Stimulated activated CD4-positive, alpha-beta T cell treated with anti-CD3 and anti-CD28 coated beads, Interleukin-15, amount 100 ng/mL, for 48 hours (primary cell): ENCODE measurements at regions not wholly inside any gene's neighbourhood (a gene's known extent, or its start where the extent isn't known, plus 50 kb on each side); places are given as distances from the start of the nearest gene placed in this dataset.

Source experiments
- DNase-seq, 2 donors: peaks; one replicate each; pipeline ENCODE4 v3.0.0-alpha.2; 2020; ENCODE audit warnings: low read depth in 2 of 2

DNA sequence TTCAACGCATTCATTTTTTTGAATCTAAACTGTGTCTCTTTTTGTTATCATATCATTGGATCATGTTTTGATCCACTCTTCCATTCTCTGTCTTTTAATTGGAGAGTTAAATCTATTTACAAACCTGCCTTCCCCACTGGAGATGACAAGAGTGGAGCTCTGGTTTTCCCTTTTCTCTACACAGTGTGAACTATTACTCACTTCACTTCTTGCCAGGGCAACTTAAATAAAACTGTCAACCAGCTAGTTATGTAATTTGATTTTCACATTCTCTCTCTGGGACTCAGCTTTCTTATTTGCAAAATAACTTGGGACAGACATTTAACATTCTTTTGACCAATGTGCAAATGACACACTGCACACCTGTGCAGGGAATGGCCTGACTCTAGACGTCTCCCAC lies 230.8 kb upstream of the CST7 start:
- DNase-seq: no peak

DNA sequence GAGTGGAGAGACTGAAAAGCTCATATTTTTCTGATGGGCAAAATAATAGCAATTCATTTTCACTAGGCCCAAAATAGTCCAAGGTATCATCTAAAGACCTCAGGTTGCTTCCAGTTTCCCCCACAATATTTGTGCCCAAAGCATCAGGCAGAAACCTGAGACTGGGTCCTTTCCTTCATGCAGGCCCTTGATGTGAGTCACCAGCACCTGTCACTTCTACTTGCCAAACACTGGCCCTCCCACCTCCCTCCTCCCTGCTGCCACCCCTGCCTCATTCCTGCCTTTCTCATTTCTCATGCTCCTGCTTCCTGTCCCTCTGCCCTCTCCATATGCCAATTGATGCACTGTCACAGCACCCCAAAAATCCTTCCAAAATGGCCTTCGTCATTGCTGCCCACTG lies 230.4 kb upstream of the CST7 start:
- no peak for DNase-seq

DNA sequence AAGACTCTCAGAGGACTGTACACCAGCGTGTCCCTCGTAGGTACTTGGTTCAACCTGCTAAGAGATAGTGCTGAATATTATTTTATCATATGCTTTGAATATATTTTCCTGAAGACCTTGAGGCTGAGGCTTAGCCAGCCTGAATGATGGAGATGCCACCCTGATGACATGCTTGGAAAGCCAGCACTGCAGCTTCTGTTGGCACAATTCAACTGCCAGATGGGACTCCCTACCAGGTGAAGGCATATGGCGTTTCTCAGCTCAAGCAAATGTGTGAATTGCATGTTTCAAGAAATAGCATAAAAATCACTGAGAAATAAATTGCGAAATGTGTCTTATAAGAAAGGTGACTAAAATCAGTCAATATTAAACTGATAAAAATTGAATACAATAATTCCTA lies 228.1 kb upstream of the CST7 start:
- DNase-seq: no peak

DNA sequence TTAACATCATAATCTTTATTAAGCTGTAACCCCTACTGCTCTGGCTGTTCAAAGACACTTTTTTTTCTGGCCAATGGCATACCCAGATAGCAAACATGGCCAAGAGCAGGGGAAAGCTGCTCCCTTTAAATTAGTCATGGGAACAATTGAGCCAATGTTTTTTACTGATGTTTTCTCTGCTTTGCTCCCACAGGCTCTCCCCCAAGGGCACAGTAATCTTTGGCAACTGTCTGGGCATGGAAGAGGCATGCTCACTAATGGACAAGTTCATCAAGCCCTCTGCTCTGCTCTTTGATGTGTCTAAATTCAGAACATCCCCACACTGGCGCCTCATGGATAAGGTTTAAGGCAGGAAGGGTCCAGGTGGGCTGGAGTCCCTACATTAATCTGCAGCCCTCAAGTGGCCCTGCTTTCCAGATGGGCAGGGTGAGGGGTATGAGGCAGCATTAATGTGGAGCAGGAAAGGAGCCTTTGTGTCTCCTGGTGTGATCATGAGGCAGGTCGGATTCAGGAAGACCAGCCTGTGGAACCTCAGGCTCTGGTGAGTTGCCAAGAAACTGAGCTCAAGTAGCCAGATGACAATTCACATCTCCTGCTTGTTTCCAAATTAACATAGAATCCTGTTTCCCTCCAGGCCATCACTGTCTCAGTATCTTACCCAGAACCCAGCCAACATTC lies 227.0 kb upstream of the CST7 start:
- no peak for DNase-seq

DNA sequence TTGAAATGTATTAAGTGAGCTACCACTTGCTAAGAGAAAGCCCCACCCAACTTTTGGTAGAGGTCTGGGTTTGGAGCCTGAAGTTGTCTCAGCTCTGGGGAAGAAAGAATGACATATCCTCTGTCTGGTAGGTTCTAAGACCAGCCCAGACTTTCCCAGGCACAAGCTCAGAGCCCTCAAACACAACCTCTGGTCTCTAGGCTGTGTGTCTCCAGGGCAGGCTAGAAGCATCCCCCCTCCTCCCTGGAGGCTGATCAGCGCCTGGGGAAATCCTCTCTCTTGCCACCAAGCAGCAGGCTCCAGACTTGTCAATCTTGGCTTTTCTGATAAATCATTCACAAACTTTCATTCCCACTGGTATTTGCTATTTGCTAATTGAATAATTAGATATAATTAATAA lies 226.5 kb upstream of the CST7 start:
- no peak for DNase-seq

DNA sequence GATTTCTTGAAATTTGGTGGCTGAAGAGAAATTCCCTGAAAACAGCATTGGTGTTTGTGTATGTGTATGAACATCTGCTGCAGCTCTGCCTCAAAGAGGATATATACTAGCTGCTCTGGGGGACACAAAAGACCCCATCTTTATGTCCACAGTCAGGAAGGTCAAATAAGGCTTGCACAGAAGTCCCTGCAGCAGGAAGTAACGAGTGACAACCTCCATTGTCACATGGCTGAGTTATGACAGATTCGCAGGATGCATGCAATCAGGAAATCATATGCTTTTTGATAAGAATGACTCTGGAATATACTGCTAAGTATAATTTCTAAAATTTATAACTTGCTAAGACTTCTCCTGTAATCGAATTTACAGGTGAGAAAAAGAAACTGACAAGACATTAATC lies 225.9 kb upstream of the CST7 start:
- no peak for DNase-seq

DNA sequence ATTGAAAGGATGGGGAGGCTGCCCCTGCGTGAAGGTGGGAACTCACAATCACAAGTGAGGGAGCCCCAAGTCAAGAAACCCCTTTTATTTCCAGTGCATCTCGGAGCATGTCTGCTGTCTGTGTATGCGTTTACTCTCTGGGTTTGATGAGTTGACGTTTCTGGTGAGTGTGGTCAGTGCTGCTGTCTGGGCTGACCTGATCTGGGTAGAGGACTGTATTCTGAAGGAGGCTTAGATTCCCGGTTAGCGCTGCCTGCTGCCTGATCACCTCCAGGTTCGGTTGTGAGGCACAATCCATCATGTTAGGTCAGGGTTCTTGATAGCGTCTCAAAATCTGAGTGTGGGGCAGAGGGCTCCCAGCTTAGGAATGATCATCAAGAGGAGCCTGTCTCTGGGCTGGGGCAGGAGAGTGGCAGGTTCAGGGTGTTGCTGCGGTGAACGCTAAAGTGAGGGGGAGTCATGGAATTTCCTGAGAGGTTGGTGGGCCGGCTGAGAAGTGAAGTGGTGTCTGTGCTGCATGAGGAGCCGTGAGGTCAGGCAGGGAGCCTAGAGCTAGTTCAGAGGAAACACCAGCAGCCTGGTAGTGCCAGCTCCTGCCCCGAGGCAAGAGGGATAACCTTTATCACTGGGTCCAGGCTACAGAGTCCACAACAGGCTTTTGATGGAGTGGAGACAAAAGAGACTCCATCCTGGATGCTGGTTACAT lies 225.3 kb upstream of the CST7 start:
- no peak for DNase-seq

DNA sequence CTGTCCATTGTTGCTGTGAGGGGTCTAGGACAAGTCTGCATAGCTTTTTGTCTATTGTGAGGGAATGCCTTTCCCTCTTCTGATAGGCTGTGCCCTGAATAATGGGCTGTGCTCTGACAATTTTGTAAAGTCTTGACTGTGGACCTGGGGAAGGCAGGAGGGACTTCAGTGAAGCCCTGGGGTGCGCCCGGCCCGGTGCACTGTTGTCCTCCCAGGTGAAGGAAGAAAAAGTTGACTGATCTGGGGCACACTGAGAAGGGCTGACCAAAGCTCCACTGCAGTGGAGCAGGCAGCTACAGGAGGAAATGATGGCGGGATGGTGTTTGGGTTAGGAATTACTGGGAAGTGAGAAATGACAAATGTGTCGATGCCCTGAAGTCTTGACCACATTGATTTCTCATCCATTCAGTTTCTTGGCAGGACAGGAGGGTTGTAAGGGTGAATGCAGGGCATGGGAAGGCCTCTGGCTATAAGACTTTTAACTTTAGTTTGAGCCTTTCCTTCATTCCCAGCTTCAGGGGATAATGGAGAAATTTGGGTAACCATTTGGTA lies 224.0 kb upstream of the CST7 start:
- no peak for DNase-seq

DNA sequence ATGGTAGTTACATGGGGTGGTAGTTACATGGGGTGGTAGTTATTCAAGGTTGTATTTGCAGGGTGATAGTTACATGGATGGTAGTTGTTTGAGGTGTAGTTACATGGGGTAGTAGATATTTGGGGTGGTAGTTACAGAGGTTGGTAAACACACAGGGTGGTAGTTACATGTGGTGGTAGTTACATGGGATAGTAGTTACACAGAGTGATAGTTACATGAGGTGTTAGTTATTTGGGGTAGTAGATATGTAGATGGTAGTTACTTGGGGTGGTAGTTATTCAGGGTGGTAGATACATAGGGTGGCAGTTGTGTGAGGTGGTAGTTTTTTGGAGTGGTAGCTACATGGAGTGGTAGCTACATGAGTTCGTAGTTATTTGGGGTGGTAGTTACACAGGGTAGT lies 221.3 kb upstream of the CST7 start:
- DNase-seq: no peak

DNA sequence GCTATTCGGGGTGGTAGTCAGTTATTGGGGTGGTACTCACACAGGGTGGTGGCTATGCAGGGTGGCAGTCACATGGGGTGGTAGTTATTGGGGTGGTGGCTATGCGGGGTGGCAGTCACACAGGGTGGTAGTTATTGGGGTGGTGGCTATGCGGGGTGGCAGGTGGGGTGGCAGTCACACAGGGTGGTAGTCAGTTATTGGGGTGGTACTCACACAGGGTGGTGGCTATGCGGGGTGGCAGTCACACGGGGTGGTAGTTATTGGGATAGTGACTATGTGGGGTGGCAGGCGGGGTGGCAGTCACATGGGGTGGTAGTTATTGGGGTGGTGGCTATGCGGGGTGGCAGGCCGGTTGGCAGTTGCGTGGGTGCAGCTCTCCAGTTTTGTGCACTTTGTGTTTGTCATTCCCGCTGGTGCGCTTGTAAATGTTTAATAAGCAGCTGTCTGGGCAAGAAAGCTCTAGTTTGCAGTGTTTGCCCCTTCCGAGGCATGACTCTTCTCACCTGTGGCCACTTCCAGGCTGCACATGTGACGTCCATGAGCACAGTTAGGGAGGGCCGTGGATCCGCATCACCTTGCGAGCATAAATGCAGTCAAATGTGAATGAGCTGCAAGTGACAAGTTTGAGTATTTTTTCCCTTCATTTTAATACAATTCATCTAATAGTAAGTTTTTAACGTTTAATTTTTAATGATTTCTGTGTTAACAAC lies 219.0 kb upstream of the CST7 start:
- no peak for DNase-seq

DNA sequence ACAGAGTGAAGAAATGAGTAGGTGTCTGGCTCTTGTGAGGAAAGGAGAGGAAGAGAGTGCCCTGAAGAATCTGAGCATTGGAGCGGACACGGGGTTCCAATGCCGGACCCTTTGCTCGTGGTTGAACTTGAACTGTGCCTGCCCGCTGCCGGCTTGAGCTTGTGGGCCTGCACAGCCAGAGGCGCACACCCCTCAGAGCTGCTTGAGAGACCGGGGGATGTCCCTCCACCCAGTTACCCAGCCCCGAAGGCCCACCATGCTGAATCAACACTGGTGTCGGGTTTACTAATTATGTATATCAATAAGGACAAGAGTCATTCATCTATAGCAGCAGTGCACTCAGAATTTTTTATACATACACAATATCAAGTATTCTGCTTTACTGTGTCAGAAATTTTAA lies 218.3 kb upstream of the CST7 start:
- no peak for DNase-seq

DNA sequence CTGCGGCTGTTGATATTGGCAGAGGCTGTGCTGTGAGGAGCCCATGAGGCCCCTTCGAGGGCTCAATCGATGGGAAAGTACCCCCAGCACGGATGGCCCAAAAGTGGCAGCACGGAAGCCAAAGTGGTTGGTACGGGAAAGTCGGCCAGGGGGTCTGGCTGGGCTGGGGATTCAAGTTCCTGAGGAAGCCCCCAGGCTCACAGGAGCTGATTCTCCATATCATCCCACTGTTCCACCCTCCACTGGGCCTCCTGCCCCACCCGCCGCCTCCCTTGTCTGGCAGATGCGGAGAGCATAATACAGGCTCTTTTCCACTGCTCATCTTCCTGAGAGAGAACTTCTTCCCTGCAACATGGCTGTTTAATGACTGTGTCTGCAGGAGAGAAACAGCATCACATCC lies 217.8 kb upstream of the CST7 start:
- DNase-seq: no peak

DNA sequence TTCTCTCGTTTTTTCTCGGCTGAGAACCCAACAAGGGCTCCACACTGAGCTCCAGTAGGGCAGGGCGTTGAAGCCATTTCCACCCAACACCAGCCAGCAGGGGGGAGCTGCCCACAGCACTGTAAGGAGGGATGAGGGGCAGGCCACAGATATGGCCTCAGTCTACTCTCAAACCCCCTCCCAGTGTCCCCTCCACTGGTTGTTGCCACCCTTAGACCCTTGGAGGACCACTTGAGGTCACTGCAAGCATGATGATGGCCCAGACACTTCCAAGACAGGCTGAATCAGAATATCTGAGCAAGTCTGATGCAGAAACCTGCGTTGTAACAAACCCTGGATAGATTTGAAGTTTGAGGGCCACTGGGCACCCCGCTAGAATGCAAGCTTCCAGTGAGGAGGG lies 217.0 kb upstream of the CST7 start:
- no peak for DNase-seq

DNA sequence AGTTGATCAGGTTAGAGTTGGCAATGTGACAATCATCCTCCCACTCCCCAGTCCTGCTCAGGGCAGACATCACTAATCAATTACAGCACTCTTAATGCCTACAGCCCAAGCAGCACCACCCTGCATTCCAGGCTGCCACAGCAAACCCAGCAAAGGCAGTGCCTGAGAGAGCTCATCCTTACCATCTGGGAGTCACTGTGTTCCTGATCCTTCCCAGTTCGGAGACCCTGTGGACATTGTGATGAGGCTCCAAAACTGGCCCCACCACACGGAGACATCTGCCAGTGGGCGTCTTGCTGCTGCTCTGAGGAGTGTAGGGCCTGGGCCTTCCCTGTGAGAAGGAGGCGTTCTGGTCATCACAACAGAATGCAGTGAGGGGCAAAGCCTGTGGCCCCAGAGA lies 216.5 kb upstream of the CST7 start:
- no peak for DNase-seq

DNA sequence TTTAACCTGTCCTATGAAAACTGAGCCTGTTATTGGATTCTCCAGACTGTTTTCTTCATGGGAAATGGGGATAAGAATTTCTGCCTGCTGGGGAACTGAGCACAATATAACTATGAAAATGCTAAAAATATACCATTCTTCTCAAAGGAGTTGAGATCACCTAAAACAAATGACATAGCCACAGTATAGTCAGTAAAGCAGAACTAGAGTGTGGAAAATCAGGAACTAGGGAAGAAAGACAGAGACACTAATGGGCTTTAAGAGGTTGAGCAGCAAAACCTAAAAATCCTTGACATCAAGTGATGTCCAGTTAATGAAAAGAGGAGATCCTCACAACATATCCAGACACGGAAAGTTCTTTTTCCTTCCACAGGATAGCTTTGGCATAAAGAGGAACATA lies 215.7 kb upstream of the CST7 start:
- no peak for DNase-seq

DNA sequence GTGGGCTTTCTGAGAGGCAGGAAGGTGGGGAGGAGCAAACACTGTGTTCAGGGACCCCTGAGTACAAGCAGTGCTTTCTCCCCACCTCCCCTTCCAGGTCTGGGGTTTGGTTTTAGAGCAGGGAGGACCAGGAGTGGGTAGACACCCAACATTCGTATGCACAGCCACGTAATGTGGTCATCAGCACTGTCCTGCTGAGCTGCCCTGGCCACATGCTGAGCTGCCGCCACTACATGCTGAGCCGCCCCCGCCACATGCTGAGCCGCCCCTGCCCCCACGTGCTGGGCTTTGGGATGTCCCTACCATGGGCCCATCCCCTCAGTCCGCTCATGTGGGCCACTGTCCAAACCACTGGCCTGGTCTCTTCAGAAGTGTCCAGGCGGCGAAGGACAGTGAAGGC lies 214.9 kb upstream of the CST7 start:
- no peak for DNase-seq

DNA sequence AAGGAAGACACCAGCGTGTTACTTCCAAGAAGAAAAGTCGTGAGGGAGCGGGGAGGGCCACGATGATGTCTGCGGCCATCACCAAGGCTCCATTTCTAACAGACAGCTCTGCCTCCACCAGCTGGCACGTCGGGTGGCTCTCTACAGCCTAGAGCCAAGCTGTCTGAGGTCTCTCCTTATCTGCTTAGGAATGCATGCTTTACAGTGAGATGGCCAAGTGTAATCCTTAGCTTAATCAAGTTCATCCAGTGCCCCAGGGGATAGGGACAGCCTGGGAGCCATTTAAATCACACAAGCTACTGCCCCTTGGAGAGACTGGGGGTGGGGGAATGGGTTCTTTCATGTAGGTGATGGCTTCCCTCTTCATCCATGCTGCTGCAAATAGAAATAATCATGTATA lies 213.8 kb upstream of the CST7 start:
- DNase-seq: no peak

DNA sequence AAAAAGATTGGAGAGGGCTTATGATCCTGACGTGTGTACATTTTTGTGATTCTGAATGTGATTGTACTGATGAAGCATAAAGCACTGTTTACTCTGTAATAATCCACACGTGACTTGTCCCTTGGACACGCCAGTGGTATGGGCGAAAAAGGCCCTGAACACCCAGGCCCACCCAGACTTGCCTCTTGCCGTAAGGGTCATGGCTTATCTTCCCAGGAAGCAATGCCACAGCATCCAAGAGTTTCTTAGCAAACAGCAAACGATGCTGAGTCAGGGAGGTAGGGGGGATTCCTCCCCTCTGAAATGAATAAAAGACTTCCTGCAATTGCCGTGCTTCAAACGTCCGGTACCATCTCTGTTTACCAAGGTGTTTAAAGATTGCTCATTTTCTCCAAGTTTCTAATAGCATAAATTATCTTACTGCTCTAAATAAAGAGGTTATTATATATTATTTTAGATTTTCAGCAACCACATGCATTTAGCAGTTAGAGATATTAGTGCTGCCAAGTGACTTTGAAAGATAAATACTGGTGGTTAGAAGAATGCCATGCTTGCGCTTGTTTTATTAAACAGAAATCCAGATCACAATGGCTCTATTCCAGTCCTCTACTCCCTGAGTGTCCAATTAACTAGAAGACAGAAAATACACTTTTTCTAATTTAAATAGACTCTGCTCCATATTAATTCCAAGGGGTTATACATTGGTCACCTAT lies 212.8 kb upstream of the CST7 start:
- no peak for DNase-seq

DNA sequence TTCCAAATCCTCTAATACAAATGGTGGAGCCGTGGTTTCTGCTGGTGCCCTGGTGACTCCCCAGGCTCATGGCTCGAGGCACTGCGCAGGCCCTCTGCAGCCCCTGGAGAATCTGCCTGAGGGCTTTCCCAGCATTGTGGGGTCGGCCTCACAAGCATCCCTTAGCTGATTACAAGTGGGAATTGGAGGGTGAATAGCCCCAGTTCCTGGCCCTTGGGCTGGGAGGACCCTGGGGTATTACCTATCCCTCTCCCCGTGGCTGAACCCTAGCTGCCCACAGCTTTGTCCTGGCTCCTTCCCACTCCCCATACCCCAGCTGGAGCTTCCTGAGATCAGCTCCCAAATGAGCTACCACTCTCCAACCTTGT lies 212.2 kb upstream of the CST7 start:
- no peak for DNase-seq

DNA sequence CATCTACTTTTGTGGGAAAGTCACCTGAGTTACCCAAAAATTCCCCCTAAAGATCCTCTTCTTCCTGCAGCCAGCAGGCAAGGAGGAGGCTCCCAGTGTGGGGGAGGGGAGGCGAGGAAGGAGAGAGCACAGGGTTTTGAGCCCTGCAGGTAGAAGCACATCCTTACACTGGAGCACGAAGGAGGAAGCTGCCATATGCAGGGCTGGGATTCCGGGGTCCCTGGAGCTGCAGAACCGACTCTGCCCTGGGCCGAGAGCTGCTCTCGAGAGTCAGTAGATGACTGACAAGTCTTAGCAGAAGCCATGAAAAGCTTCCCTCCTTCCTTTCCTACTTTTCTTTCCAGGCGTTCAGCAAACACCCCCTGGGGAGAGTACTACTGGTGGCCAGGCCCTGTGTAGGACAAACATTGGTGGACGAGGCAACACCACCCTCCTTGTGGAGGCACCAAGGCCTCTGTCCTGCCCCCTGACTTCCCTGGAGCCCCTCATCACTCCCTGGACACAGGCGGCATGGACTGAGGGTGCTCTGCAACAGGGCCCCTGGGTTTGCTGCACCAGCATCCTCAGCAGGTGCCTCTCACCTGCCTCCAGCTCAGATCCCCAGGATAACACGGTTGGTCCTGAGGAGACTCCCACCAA lies 211.7 kb upstream of the CST7 start:
- DNase-seq: no peak

DNA sequence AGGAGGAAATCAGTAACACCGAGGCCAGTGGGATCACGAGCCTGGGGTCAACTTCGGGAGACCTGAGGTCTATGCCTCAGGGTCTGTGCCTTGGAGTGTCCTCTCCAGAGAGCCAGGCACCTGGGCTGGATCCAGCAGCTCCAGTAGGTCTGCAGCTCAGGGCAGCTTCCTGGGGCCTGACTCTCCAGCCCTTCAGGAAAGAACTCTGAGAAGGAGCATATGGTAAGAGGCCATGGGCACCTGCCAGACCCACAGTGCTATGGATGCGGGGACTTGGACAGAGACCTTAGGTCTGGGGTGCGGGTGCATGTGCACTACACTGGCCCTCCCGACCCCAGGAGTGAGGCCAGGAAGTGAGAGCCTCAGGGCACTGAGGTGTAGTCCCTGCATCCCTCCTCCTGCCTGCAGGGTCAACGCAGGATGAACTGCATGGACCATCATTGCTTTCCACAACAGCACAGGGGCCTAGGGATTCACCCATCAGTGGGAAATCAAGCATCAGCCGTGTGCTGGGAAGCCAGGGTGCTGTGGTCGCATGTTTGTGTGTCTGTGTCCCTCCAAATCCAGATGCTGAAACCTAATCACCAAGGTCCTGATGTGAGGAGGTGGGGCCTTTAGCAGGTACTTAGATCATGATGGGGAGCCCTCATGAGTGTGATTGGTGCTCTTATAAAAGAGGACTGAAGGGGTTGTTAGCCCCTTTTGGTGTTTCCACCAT lies 210.9 kb upstream of the CST7 start:
- DNase-seq: no peak
